AG08396 (cell line): ENCODE measurements at regions not wholly inside any gene's neighbourhood (a gene's known extent, or its start where the extent isn't known, plus 50 kb on each side); places are given as distances from the start of the nearest gene placed in this dataset.
A peak's percentile ranks its signal among the peaks of the same experiment; 100 is the strongest.
"Not testable (repeated sequence)": the region's sequence is repeated elsewhere in the genome, so short reads cannot be mapped to it uniquely, and the experiment has no call there.

ENCODE experiments used
- DNase-seq: peaks from one replicate; pipeline ENCODE4 v3.0.0; 2012; ENCODE audit warnings: low spot score, mixed read lengths

DNA sequence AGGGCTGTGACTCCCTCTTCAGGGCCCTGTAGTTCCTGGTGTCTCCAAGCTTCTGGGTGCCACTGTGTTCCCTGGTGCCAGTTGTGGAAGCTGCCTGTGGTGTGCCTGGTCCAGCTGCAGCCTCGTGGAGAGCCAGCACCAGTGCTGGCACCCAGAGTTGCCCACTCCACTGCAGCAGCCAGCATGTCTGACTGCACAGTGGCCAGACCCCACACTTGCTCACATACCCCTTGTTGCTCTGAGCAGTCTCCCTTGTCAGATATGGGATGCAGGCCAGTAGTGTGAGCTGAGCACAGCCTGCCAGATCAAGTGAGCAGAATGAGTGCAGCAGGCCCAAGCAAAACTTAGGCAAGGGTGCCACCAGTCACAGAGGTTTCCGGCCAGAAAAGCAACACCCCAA is 108.6 kb downstream of the ZMAT1 start:
- DNase-seq, result no peak

DNA sequence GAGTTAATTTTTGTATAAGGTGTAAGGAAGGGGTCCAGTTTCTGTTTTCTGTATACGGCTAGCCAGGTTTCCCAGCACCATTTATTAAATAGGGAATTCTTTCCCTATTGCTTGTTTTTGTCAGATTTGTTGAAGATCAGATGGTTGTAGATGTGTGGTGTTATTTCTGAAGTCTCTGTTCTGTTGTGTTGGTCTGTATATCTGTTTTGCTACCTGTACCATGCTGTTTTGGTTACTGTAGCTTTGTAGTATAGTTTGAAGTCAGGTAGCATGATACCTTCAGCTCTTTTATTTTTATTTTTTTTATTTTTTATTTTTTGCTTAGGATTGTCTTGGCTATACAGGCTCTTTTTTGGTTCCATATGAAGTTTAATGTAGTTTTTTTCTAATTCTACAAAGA is 114.1 kb downstream of the ZMAT1 start:
- DNase-seq, result not testable (repeated sequence)

- no peak for DNase-seq
Measured at GRCh38 chrX:101813200-101813599, 118.6 kb downstream of the ZMAT1 start.

- no peak for DNase-seq
Measured at GRCh38 chrX:101803451-101803850, 128.4 kb downstream of the ZMAT1 start.

DNA sequence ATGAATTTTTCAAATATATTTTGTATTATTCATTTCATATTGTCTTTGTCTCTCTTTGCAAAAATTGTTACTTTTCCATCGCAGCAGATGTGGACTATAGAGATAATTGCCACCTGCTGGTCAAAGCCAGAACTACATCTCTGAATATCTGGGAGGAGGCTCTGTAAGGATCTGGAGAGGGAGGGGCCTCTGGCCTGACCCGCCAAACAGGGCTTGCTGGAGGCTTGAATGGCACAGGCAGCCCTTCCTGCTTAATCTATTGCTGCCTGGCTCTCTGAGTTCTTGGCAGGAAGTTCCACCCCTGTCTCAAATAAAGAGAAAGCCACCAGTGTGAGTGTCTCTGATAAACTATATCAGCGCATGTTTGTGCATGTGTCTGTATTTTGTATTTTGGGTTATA is 132.4 kb downstream of the ZMAT1 start:
- DNase-seq, result peak; percentile 77

GRCh38 chrX:101787934-101788333 is 128.3 kb upstream of the ARMCX2 start:
- DNase-seq, result no peak

- no peak for DNase-seq
Measured at GRCh38 chrX:101785142-101785541, 125.5 kb upstream of the ARMCX2 start.

DNA sequence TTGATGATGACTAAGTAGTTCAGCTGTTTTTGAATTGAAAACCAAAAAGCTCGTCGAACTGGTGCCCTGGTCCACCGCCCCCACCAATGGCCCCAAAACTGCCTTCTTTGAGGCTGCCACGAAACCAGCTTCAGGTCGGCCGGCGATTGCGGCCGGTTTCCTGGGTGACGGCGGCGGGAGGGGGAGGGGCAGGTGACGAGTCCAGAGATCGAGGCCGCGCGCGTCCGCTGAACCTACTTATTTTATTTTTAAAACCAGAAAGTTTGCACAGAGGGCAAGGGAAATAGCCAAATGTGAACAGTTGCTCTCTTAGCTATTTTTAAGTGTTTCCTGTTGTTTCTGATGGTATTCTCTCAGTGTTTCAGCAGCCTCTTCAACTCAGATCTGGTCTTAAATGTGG is 120.8 kb upstream of the ARMCX2 start:
- DNase-seq, result not testable (repeated sequence)

DNA sequence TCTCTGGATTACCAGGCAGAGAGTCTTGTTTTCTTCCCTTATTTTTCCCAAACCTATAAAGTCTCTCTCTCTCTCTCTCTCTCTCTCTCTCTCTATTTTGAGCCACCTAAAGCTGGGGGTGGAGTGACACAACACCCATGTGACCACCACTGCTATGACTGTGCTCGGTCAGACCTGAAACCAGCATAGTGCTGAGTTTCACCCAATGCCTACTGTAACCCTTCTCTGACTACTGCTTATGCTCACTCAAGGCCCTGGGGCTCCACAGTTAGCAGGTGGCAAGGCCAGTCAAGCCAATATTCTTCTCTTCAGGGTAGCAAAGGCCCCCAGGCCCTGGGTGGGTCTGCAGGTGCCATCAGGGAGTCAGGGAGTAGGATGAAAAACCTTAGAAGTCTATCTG is 114.7 kb upstream of the ARMCX2 start:
- no peak for DNase-seq

DNA sequence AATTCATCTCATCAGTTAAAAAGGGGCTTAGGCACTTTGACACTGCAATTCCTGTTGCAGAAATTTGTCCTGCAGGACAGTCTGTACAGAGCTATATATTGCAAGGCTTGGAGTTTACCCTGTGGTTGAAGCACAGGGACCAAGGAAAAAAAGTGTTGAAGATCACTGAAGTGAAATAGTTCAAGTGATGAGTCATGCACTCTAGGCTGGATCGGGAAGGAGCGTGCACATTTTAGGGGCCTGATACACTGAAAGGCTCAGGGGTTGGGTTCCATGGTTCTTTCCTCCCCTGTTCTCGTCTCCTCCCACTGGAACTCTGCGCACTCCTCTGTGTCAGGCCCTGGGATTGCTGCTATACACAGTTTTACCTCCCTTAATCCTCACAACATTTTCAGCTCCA is 104.9 kb upstream of the ARMCX2 start:
- no peak for DNase-seq

DNA sequence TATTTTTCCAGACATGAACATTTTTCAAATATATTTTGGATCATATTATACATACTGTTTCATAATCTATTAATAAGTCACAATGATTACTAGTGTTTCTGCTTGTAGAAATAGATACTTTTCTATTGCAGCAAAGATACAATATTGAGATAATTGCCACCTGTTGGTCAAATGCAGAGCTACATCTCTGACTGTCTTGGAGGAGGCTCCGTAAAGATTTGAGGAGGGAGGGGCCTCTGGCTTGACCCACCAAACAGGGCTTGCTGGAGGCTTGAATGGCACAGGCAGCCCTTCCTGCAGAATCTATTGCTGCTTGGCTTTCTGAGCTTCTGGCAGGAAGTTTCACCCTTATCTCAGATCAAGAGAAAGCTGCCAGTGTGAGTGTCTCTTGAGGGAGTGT is 99.3 kb upstream of the ARMCX2 start:
- DNase-seq, result peak; percentile 23

GRCh38 chrX:101750744-101751143 is 91.1 kb upstream of the ARMCX2 start:
- DNase-seq, result no peak

GRCh38 chrX:101749436-101749835 is 89.8 kb upstream of the ARMCX2 start:
- DNase-seq, result no peak

DNA sequence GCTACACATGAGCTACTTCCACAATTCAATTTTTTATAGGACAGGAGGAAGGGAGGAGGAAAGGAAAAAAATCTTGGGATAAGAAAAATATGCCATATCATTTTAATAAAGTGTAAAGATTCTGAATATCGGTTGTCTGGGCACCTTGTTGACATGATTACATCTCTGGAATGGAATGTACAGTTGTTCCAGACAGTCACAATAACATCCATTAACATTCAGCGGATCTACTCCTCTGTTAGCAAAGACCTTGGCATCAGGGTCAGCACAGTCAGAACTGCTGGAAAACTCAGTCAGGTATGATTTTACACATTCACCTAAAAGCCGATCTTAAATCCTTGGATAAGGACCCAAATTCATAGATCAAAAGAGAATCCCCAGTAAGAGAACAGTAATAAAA is 85.4 kb upstream of the ARMCX2 start:
- no peak for DNase-seq

DNA sequence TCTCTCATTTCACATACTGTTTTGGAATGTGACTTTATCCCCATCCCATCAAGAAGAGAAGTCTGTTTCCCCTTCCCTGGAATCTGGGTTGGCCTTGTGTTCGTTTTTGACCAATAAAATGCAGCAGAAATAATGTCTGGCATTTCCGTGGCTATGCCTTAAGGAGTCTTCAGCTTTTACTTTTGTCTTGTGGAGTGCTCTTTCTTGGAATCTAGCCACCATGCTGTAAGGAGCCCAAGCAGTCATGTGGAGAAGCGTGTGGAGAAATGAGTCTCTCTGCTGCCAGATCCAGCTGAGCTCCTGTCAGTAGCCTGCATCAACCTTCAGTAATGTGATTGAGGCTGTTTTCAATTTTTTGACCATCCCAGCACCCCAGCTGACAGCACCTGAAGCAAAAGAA is 84.4 kb upstream of the ARMCX2 start:
- no peak for DNase-seq

GRCh38 chrX:101740642-101741041 is 81.0 kb upstream of the ARMCX2 start:
- no peak for DNase-seq

GRCh38 chrX:101738867-101739266 is 79.2 kb upstream of the ARMCX2 start:
- not testable (repeated sequence) for DNase-seq

- not testable (repeated sequence) for DNase-seq
Measured at GRCh38 chrX:101738411-101738810, 78.8 kb upstream of the ARMCX2 start.

GRCh38 chrX:101736651-101737050 is 77.0 kb upstream of the ARMCX2 start:
- no peak for DNase-seq

GRCh38 chrX:101732870-101733269 is 73.2 kb upstream of the ARMCX2 start:
- no peak for DNase-seq

GRCh38 chrX:101729986-101730385 is 70.3 kb upstream of the ARMCX2 start:
- DNase-seq, result no peak
